K562 (cell line): ENCODE measurements at regions not wholly inside any gene's neighbourhood (a gene's known extent, or its start where the extent isn't known, plus 50 kb on each side); places are given as distances from the start of the nearest gene placed in this dataset.

Experiments used
- CBX8 ChIP-seq: fragments of 200-600 bp; sonication (generic); IDR thresholded peaks from 2 replicates; pipeline ENCODE4 v1.6.1; 2012; ENCODE audit warnings: borderline replicate concordance, mixed run types, low read depth, mild to moderate bottlenecking, moderate library complexity, mixed read lengths, low read length, control low read depth, inconsistent platforms; ENCODE audit not compliant: poor library complexity, severe bottlenecking; ENCODE audit errors: extremely low read depth
- CC2D1A ChIP-seq: fragments of 450-650 bp; IDR thresholded peaks from 2 replicates; pipeline ENCODE4 v1.6.1; 2017; ENCODE audit warnings: mild to moderate bottlenecking
- ELF2 ChIP-seq: fragments of 250-450 bp; sonication (Bioruptor Pico); IDR thresholded peaks from 2 replicates; pipeline ENCODE4 v1.5.0; 2021; ENCODE audit warnings: mild to moderate bottlenecking
- EWSR1 ChIP-seq: fragments of 450-650 bp; IDR thresholded peaks from 2 replicates; pipeline ENCODE4 v1.6.1; 2018; ENCODE audit warnings: borderline replicate concordance, mild to moderate bottlenecking, low read depth, moderate library complexity; ENCODE audit not compliant: partially characterized antibody
- GABPB1 ChIP-seq: sonication (generic); formaldehyde crosslinking; IDR thresholded peaks from 2 replicates; pipeline ENCODE4 v1.8.0; 2022; ENCODE audit warnings: mild to moderate bottlenecking, missing genetic modification reagents
- NR1H2 ChIP-seq: sonication (generic); formaldehyde crosslinking; IDR thresholded peaks from 2 replicates; pipeline ENCODE4 v1.4.0; 2020; ENCODE audit warnings: mild to moderate bottlenecking, missing genetic modification reagents
- POLR2B ChIP-seq: fragments of 450-650 bp; IDR thresholded peaks from 2 replicates; pipeline ENCODE4 v1.6.1; 2018; ENCODE audit warnings: low read depth; ENCODE audit not compliant: partially characterized antibody
- RBM17 ChIP-seq: fragments of 200-400 bp; formaldehyde crosslinking; IDR thresholded peaks from 2 replicates; pipeline ENCODE4 v1.6.1; 2017; ENCODE audit warnings: low read depth, mild to moderate bottlenecking, low read length, borderline replicate concordance
- RFX7 ChIP-seq: fragments of 250-450 bp; sonication (Bioruptor Pico); IDR thresholded peaks from 2 replicates; pipeline ENCODE4 v1.5.1; 2021; ENCODE audit warnings: mild to moderate bottlenecking
- SMARCB1 ChIP-seq: IDR thresholded peaks from 2 replicates; pipeline ENCODE4 v1.6.1; 2011; ENCODE audit warnings: improper control_type of control experiment, low read depth; ENCODE audit not compliant: insufficient read length
- SREBF2 ChIP-seq: sonication (generic); formaldehyde crosslinking; IDR thresholded peaks from 2 replicates; pipeline ENCODE4 v1.4.0; 2020; ENCODE audit warnings: mild to moderate bottlenecking, missing genetic modification reagents
- TAL1 ChIP-seq: fragments of 450-650 bp; IDR thresholded peaks from 2 replicates; pipeline ENCODE4 v1.6.1; 2016; ENCODE audit warnings: mild to moderate bottlenecking
- ZFP1 ChIP-seq: fragments of 450-650 bp; formaldehyde crosslinking; IDR thresholded peaks from 2 replicates; pipeline ENCODE4 v1.4.0; 2020; ENCODE audit warnings: mild to moderate bottlenecking, mixed read lengths
- ZNF174 ChIP-seq: fragments of 250-450 bp; sonication (Bioruptor Pico); IDR thresholded peaks from 2 replicates; pipeline ENCODE4 v1.4.0; 2020; ENCODE audit warnings: mild to moderate bottlenecking
- ZNF583 ChIP-seq: fragments of 250-450 bp; sonication (Bioruptor Pico); IDR thresholded peaks from 2 replicates; pipeline ENCODE4 v1.4.0; 2020
- ZNF699 ChIP-seq: fragments of 250-450 bp; sonication (Bioruptor Pico); IDR thresholded peaks from 2 replicates; pipeline ENCODE4 v1.8.0; 2021; ENCODE audit warnings: mild to moderate bottlenecking, moderate library complexity; ENCODE audit not compliant: insufficient replicate concordance
- ZNF707 ChIP-seq: fragments of 250-450 bp; sonication (Bioruptor Pico); conservative IDR thresholded peaks from 2 replicates; pipeline ENCODE4 v1.8.0; 2022; ENCODE audit warnings: inconsistent platforms, mild to moderate bottlenecking, moderate library complexity
- ZNF76 ChIP-seq: fragments of 250-450 bp; sonication (Bioruptor Pico); IDR thresholded peaks from 2 replicates; pipeline ENCODE4 v1.4.0; 2020; ENCODE audit warnings: mild to moderate bottlenecking, moderate library complexity, borderline replicate concordance
- TF ChIP-seq, protein P1 (sequence below), 2 experiments: IDR thresholded peaks; 2 replicates each; pipeline ENCODE4 v1.6.1; 2012; ENCODE audit warnings: improper control_type of control experiment in 2 of 2, low read depth in 2 of 2, low read length in 2 of 2, borderline replicate concordance in 1 of 2
- TF ChIP-seq, protein P2 (sequence below): fragments of 250-450 bp; sonication (Bioruptor Pico); IDR thresholded peaks from 2 replicates; pipeline ENCODE4 v1.5.0; 2021
- TF ChIP-seq, protein P3 (sequence below): sonication (generic); formaldehyde crosslinking; IDR thresholded peaks from 2 replicates; pipeline ENCODE4 v1.8.1; 2023; ENCODE audit warnings: mild to moderate bottlenecking, missing genetic modification reagents

DNA sequence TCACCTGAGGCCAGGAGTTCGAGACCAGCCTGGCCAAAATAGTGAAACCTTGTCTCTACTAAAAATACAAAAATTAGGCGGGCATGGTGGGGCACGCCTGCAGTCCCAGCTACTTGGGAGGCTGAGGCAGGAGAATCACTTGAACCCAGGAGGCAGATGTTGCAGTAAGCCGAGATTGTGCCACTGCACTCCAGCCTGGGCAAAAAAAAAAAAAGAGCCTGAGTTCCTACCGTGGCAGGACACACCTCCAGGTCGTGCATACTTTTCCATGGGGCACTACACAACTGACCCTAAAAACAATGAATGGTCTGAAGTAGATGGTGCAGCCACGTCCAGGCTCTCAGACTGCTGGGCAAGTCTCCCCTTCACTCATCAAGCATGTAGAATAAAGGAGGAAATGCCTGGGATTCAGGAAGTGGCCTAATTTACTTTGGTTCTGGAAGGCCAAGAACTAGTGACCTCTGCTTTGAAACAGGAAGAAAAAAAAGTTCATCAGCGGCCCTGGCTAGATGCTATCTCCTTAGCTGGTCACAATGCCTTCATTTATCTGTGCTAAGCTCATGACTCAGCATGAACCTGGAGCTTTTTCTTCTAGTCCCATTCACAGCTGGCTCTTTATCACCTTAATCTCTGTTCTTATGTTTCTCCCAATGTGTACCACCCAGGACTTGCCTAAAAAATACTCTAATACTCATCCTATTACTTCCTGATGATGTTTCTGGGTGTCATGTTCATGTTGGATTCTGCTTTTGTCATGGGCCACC lies 55.8 kb upstream of the OR6J1 start (continued):
- TF ChIP-seq, protein P1, sequence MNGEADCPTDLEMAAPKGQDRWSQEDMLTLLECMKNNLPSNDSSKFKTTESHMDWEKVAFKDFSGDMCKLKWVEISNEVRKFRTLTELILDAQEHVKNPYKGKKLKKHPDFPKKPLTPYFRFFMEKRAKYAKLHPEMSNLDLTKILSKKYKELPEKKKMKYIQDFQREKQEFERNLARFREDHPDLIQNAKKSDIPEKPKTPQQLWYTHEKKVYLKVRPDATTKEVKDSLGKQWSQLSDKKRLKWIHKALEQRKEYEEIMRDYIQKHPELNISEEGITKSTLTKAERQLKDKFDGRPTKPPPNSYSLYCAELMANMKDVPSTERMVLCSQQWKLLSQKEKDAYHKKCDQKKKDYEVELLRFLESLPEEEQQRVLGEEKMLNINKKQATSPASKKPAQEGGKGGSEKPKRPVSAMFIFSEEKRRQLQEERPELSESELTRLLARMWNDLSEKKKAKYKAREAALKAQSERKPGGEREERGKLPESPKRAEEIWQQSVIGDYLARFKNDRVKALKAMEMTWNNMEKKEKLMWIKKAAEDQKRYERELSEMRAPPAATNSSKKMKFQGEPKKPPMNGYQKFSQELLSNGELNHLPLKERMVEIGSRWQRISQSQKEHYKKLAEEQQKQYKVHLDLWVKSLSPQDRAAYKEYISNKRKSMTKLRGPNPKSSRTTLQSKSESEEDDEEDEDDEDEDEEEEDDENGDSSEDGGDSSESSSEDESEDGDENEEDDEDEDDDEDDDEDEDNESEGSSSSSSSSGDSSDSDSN (IDR thresholded peaks at IDR 0.05; ENCODE audit: borderline replicate concordance in 1 of 2, low read depth in 2 of 2, low read length in 2 of 2) = no peak
- TF ChIP-seq RFX7 (CRISPR knock-in tag) (no peak), ZNF174 (CRISPR knock-in tag) (no peak), CC2D1A (no peak), ZNF583 (no peak), EWSR1 (no peak), POLR2B (no peak), RBM17 (no peak), SMARCB1 (no peak), ZNF699 (no peak), ZNF707 (no peak), SREBF2 (CRISPR knock-in tag) (no peak), CBX8 (no peak), TAL1 (0 out of 2 replicates have a peak, but pooled peaks have one; percentile 16), ZNF76 (no peak), ZFP1 (no peak), ELF2 (CRISPR knock-in tag) (no peak), NR1H2 (no peak), GABPB1 (CRISPR knock-in tag) (no peak)
- TF ChIP-seq, protein P2, sequence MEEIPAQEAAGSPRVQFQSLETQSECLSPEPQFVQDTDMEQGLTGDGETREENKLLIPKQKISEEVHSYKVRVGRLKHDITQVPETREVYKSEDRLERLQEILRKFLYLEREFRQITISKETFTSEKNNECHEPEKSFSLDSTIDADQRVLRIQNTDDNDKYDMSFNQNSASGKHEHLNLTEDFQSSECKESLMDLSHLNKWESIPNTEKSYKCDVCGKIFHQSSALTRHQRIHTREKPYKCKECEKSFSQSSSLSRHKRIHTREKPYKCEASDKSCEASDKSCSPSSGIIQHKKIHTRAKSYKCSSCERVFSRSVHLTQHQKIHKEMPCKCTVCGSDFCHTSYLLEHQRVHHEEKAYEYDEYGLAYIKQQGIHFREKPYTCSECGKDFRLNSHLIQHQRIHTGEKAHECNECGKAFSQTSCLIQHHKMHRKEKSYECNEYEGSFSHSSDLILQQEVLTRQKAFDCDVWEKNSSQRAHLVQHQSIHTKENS (CRISPR knock-in tag) = no peak
- TF ChIP-seq, protein P3, sequence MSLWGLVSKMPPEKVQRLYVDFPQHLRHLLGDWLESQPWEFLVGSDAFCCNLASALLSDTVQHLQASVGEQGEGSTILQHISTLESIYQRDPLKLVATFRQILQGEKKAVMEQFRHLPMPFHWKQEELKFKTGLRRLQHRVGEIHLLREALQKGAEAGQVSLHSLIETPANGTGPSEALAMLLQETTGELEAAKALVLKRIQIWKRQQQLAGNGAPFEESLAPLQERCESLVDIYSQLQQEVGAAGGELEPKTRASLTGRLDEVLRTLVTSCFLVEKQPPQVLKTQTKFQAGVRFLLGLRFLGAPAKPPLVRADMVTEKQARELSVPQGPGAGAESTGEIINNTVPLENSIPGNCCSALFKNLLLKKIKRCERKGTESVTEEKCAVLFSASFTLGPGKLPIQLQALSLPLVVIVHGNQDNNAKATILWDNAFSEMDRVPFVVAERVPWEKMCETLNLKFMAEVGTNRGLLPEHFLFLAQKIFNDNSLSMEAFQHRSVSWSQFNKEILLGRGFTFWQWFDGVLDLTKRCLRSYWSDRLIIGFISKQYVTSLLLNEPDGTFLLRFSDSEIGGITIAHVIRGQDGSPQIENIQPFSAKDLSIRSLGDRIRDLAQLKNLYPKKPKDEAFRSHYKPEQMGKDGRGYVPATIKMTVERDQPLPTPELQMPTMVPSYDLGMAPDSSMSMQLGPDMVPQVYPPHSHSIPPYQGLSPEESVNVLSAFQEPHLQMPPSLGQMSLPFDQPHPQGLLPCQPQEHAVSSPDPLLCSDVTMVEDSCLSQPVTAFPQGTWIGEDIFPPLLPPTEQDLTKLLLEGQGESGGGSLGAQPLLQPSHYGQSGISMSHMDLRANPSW = no peak
